ENCODE measurements at regions not wholly inside any gene's neighbourhood (a gene's known extent, or its start where the extent isn't known, plus 50 kb on each side); places are given as distances from the start of the nearest gene placed in this dataset.

GRCh38 chr13:44756276-44756810 is 180.2 kb upstream of the TSC22D1 start (continued):
- TF ChIP-seq CHD7 (IDR thresholded peaks at IDR 0.05; ENCODE audit: insufficient replicate concordance, low read length) (no peak), CBX8 (IDR thresholded peaks at IDR 0.05; ENCODE audit: borderline replicate concordance, low read depth, low read length) (no peak), HDAC6 (IDR thresholded peaks at IDR 0.05; ENCODE audit: low read depth, low read length) (no peak), CHD2 (IDR thresholded peaks at IDR 0.05; ENCODE audit: low read length) (no peak), JUN (IDR thresholded peaks at IDR 0.05; ENCODE audit: low read depth, low read length) (no peak)
- TF ChIP-seq, protein P1, sequence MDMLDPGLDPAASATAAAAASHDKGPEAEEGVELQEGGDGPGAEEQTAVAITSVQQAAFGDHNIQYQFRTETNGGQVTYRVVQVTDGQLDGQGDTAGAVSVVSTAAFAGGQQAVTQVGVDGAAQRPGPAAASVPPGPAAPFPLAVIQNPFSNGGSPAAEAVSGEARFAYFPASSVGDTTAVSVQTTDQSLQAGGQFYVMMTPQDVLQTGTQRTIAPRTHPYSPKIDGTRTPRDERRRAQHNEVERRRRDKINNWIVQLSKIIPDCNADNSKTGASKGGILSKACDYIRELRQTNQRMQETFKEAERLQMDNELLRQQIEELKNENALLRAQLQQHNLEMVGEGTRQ (IDR thresholded peaks at IDR 0.05; ENCODE audit: low read length): no peak
- TF ChIP-seq, protein P2, sequence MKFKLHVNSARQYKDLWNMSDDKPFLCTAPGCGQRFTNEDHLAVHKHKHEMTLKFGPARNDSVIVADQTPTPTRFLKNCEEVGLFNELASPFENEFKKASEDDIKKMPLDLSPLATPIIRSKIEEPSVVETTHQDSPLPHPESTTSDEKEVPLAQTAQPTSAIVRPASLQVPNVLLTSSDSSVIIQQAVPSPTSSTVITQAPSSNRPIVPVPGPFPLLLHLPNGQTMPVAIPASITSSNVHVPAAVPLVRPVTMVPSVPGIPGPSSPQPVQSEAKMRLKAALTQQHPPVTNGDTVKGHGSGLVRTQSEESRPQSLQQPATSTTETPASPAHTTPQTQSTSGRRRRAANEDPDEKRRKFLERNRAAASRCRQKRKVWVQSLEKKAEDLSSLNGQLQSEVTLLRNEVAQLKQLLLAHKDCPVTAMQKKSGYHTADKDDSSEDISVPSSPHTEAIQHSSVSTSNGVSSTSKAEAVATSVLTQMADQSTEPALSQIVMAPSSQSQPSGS (IDR thresholded peaks at IDR 0.05; ENCODE audit: low read length): no peak
